NT2/D1 (cell line): ENCODE measurements at regions not wholly inside any gene's neighbourhood (a gene's known extent, or its start where the extent isn't known, plus 50 kb on each side); places are given as distances from the start of the nearest gene placed in this dataset.
"Not testable (repeated sequence)": the region's sequence is repeated elsewhere in the genome, so short reads cannot be mapped to it uniquely, and the experiment has no call there.

Experiments
- DNase-seq: peaks from one replicate; pipeline ENCODE4 v3.0.0-alpha.2; 2011; ENCODE audit warnings: low read depth, low spot score
- H3K27me3 ChIP-seq: 2 replicates; pipeline ENCODE4 v1.6.0; 2011; ENCODE audit warnings: mild to moderate bottlenecking; ENCODE audit not compliant: insufficient read length, insufficient read depth
- H3K36me3 ChIP-seq: 2 replicates; pipeline ENCODE4 v1.6.1; 2011; ENCODE audit warnings: mild to moderate bottlenecking, low read length, mixed read lengths; ENCODE audit not compliant: insufficient read depth, insufficient read length
- H3K4me1 ChIP-seq: 2 replicates; pipeline ENCODE4 v1.5.1; 2011; ENCODE audit not compliant: insufficient read depth, insufficient read length
- H3K4me3 ChIP-seq: 2 replicates; pipeline ENCODE4 v1.5.1; 2011; ENCODE audit warnings: low read depth; ENCODE audit not compliant: insufficient read length
- H3K9ac ChIP-seq: 2 replicates; pipeline ENCODE4 v1.6.0; 2011; ENCODE audit warnings: low read depth; ENCODE audit not compliant: insufficient read length
- H3K9me3 ChIP-seq: 2 replicates; pipeline ENCODE4 v1.5.1; 2011; ENCODE audit warnings: mild to moderate bottlenecking, low read length; ENCODE audit not compliant: insufficient read depth
- SUZ12 ChIP-seq: IDR thresholded peaks from 2 replicates; pipeline ENCODE4 v1.6.1; 2011; ENCODE audit not compliant: insufficient read length, insufficient read depth; ENCODE audit errors: extremely low read depth
- YY1 ChIP-seq: IDR thresholded peaks from 2 replicates; pipeline ENCODE4 v1.6.1; 2011; ENCODE audit not compliant: insufficient read length, insufficient read depth
- ZNF274 ChIP-seq: IDR thresholded peaks from 2 replicates; pipeline ENCODE4 v1.6.1; 2011; ENCODE audit warnings: mild to moderate bottlenecking, low read depth, low read length

DNA sequence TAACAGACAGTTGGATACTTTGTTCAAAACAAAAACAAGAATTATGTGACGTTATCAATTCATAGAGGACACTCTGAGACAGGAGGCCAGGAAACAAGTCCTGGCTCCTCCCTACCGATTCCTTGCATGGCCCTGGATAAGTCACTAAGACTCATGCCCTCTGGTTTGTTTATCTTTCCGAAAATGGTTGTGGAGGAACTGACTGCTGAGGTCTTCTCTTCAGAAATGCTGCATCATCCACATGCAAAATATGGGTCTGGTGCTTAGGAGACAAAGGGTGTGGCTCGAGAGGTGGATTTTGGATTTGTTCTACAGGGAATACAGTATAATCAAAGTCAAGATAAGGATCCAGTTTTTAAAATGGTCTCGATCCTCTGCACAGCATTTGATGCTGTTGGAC is 130.9 kb downstream of the RELL1 start:
- no peaks in the 10 kb centered on the region for H3K27me3 ChIP-seq
- DNase-seq, result no peak
- no peaks in the 10 kb centered on the region for H3K36me3 ChIP-seq
- H3K9me3 ChIP-seq, result no peaks in the 10 kb centered on the region
- no peaks in the 10 kb centered on the region for H3K4me1 ChIP-seq
- no peak overlapping the region for H3K9ac ChIP-seq
- no peak overlapping the region for H3K4me3 ChIP-seq
- TF ChIP-seq SUZ12 (no peak), ZNF274 (no peak), YY1 (no peak)

DNA sequence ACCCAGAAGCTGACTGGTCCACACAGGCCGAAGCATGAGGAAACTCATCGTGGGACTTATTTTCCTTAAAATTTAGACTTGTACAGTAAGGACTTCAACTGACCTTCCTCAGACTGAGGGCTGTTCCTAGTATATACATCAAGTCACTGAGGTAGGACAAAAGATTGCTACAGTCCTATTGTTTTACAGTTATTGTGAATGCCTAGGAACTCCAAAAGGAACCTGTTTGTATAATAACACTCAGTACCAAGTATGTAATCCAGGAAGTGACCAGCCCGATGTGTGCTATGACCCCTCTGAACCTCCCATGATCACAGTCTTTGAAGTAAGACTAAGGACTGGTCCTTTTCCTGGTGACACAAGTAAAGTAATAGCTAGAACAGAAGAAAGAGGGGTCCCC is 136.3 kb downstream of the RELL1 start:
- H3K4me1 ChIP-seq, H3K9ac ChIP-seq, H3K27me3 ChIP-seq, H3K36me3 ChIP-seq, H3K4me3 ChIP-seq, H3K9me3 ChIP-seq, DNase-seq: not testable (repeated sequence)

DNA sequence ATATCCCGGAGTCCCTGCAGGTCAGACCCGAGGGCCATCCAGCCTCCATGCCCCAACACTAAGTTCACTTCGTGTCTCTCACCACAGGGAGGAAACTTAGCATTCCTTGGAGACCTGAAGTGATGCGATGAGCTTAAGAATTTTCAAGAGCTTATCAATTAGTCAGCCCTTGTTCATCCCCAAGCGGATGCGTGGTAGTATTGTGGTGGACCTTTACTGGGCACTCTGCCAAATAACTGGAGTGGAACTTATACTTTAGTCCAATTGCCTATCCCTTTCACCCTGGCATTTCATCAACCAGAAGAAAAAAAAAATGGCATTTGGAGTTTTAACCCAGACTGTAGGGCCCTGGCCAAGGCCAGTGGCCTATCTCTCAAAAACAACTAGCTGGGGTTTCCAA is 137.1 kb downstream of the RELL1 start:
- Histone ChIP-seq H3K9ac (no peak overlapping the region), H3K36me3 (no peaks in the 10 kb centered on the region), H3K4me1 (no peaks in the 10 kb centered on the region), H3K4me3 (no peak overlapping the region), H3K27me3 (no peaks in the 10 kb centered on the region), H3K9me3 (peaks cover 4% of the 10 kb centered on the region; the same call in 1 of the 2 replicates)
- TF ChIP-seq ZNF274, result no peak
- no peak for TF ChIP-seq YY1
- TF ChIP-seq SUZ12, result no peak
- no peak for DNase-seq

DNA sequence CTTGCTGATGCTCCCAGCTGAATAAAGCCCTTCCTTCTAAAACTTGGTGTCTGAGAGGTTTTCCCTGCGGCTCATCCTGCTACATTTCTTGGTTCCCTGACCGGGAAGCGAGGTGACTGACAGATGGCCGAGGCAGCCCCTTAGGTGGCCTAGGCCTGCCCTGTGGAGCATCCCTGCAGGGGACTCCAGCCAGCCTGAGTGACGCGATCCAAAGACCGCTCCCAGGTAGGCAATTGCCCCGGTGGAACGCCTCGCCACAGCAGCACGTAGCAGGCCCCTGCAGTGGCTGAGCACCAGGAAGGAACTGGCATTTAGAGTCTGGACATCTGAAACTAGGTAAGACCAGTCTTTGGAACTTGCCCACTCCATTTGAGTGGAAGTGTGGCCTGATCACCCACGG is 139.6 kb downstream of the RELL1 start:
- Histone ChIP-seq H3K4me1 (no peaks in the 10 kb centered on the region), H3K27me3 (no peaks in the 10 kb centered on the region), H3K36me3 (no peaks in the 10 kb centered on the region), H3K4me3 (no peak overlapping the region), H3K9ac (no peak overlapping the region), H3K9me3 (peaks cover 4% of the 10 kb centered on the region; the same call in 1 of the 2 replicates)
- no peak for DNase-seq
- no peak for TF ChIP-seq YY1
- TF ChIP-seq SUZ12, result no peak
- no peak for TF ChIP-seq ZNF274

DNA sequence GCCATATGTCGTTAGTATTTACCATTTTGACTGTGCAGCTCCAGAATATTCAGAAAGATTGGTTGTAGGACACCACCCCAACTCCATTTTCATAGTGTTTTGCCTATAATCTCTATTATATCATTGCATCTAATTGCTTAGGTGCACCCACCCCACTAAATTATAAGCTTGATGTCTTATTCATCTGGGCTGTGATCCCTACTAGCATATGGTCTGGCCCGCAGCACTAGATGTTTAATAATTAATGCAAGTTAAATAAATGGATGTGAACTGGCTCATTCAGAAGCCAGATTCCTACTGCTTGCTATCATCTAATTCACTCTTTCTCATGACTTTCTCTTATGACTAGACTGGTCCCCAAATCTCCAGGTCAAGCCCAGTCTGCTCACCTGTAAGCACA is 143.5 kb downstream of the RELL1 start:
- TF ChIP-seq YY1 (no peak), SUZ12 (no peak), ZNF274 (no peak)
- Histone ChIP-seq H3K4me1 (peaks cover 3% of the 10 kb centered on the region), H3K27me3 (no peaks in the 10 kb centered on the region), H3K9me3 (peaks cover 4% of the 10 kb centered on the region; the same call in 1 of the 2 replicates), H3K4me3 (no peak overlapping the region), H3K9ac (no peak overlapping the region), H3K36me3 (no peaks in the 10 kb centered on the region)
- DNase-seq, result no peak

DNA sequence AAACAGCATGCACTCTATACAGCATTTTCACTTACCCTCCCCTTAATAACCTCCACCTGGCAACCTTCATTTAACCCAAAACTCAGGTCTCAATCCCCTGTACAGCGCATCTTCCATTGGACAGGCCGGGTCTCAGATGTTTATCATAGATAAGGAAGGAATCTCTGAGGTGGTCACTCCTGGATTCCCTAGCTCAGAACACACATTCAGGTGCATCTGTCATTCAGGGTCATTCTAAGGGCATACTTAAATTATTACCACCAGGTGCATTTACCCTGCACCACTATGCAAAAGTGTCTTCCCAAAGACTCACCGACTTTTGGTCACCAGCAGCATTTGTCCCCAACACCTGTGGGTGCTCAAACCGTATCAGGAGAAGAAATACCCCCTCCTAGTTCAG is 144.2 kb downstream of the RELL1 start:
- no peak overlapping the region for H3K9ac ChIP-seq

DNA sequence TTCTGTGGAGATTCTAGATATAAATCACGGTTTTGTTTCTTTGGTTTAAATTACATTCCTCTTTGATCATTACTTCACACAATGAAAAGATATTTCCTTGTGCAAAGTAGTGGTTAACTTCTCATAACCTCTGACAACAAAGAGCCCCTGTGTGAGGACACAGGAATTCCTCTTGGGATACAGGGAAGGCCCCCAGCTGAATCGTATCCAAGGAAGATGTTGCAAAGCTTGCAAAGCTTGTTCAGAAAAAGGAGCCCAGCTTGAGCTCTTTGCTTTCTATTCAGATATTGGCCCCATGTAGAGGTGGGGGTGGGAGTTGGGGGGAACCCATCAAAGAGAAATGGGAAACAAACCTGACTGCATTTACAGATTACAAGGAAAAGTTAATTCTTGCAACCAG is 145.7 kb downstream of the RELL1 start:
- TF ChIP-seq ZNF274 (no peak), YY1 (no peak), SUZ12 (no peak)
- no peaks in the 10 kb centered on the region for H3K9me3 ChIP-seq
- H3K4me1 ChIP-seq, result peaks cover 3% of the 10 kb centered on the region
- H3K4me3 ChIP-seq, result no peak overlapping the region
- H3K27me3 ChIP-seq, result no peaks in the 10 kb centered on the region
- H3K36me3 ChIP-seq, result no peaks in the 10 kb centered on the region
- DNase-seq, result peak; percentile 22
- H3K9ac ChIP-seq, result no peak overlapping the region

More for the DNA sequence above, 144.2 kb downstream of the RELL1 start:
- TF ChIP-seq SUZ12 (no peak), ZNF274 (no peak)
- H3K9me3 ChIP-seq, result peaks cover 4% of the 10 kb centered on the region; the same call in 1 of the 2 replicates
- no peaks in the 10 kb centered on the region for H3K27me3 ChIP-seq
- H3K4me1 ChIP-seq, result peaks cover 3% of the 10 kb centered on the region
- DNase-seq, result no peak
- H3K36me3 ChIP-seq, result no peaks in the 10 kb centered on the region
- H3K4me3 ChIP-seq, result no peak overlapping the region

DNA sequence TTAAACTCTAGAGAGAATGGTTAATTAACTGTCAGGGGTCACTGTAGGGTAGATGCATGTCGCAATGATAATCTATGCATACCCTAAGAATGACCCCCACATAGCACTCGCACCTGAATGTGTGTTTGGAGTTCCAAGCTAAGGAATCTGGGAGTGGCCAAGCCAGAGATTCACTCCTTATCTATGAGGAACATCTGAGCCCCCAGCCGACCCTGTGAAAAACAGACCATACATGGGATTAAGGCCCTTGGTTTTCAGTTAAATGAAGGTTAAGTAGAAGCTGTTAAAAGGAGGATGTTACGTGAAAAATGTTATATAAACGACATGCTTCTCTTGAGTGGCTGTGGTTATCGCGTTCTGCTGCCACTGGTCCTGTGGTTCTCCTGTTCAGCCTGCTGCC is 147.2 kb downstream of the RELL1 start:
- Histone ChIP-seq H3K4me3 (no peak overlapping the region), H3K9ac (no peak overlapping the region), H3K4me1 (peaks cover 3% of the 10 kb centered on the region), H3K9me3 (no peaks in the 10 kb centered on the region), H3K27me3 (no peaks in the 10 kb centered on the region), H3K36me3 (no peaks in the 10 kb centered on the region)
- DNase-seq, result no peak
- TF ChIP-seq SUZ12 (no peak), YY1 (no peak), ZNF274 (no peak)
